H1 (cell line): ENCODE measurements at regions not wholly inside any gene's neighbourhood (a gene's known extent, or its start where the extent isn't known, plus 50 kb on each side); places are given as distances from the start of the nearest gene placed in this dataset.

Source experiments
- CTCF ChIA-PET: fragments of 300-600 bp; sonication (Branson Sonifier 250); formaldehyde crosslinking; loops from one replicate; lab custom pipeline; 2021; ENCODE audit not compliant: partially characterized antibody; lab: Charles Lee
- POLR2A ChIA-PET: fragments of 300-600 bp; sonication (Branson Sonifier 250); formaldehyde crosslinking; loops from one replicate; lab custom pipeline; 2021; ENCODE audit warnings: inconsistent platforms; ENCODE audit not compliant: partially characterized antibody; lab: Charles Lee
- DNase-seq, 2 experiments: peaks; one replicate each; pipeline versions ENCODE4 v3.0.0 to v3.0.0-alpha.2; 2010 to 2022; ENCODE audit warnings: low spot score in 2 of 2, low read depth in 1 of 2, mixed read lengths in 1 of 2
- FAIRE-seq: peaks from 2 replicates; lab custom pipeline; 2011; peaks lifted over from hg19 to GRCh38; lab: Jason Lieb, UNC
- H2AFZ ChIP-seq: 2 replicates; pipeline ENCODE4 v1.8.1; 2012; ENCODE audit warnings: low read length, inconsistent platforms
- H2AK5ac ChIP-seq: 2 replicates; pipeline ENCODE4 v1.6.1; 2013; ENCODE audit warnings: low read depth, low read length
- H2BK120ac ChIP-seq: replicated peaks from 2 replicates; pipeline ENCODE3; 2013; ENCODE audit warnings: low read depth, low read length, inconsistent platforms
- H2BK12ac ChIP-seq: 2 replicates; pipeline ENCODE4 v1.6.1; 2013; ENCODE audit warnings: low read depth, low read length
- H2BK15ac ChIP-seq: 2 replicates; pipeline ENCODE4 v1.6.1; 2013; ENCODE audit warnings: low read length
- H2BK20ac ChIP-seq: 2 replicates; pipeline ENCODE4 v1.6.1; 2013; ENCODE audit warnings: low read length
- H2BK5ac ChIP-seq: 2 replicates; pipeline ENCODE4 v1.6.1; 2013; ENCODE audit warnings: low read depth, low read length
- H3K14ac ChIP-seq: 2 replicates; pipeline ENCODE4 v1.6.1; 2013; ENCODE audit warnings: inconsistent platforms; ENCODE audit not compliant: insufficient read length
- H3K18ac ChIP-seq: 2 replicates; pipeline ENCODE4 v1.6.1; 2013; ENCODE audit warnings: low read length; ENCODE audit errors: extremely low read depth
- H3K23ac ChIP-seq: 2 replicates; pipeline ENCODE4 v1.6.1; 2013; ENCODE audit warnings: inconsistent platforms; ENCODE audit not compliant: insufficient read length
- H3K23me2 ChIP-seq: 2 replicates; pipeline ENCODE4 v1.6.1; 2013; ENCODE audit warnings: low read depth, low read length
- H3K27ac ChIP-seq: 2 replicates; pipeline ENCODE4 v1.6.1; 2011; ENCODE audit warnings: low read depth, low read length, inconsistent platforms
- H3K27me3 ChIP-seq, 4 experiments: replicated peaks in 1 of 4; 1 replicate in 1 of 4; 2 replicates in 3 of 4; pipeline versions ENCODE4 v1.6.1 to v1.8.1; 2011 to 2013; ENCODE audit warnings: low read length in 3 of 4, mild to moderate bottlenecking in 3 of 4, inconsistent platforms in 2 of 4, mixed read lengths in 2 of 4, moderate library complexity in 1 of 4; ENCODE audit not compliant: control insufficient read depth in 3 of 4, insufficient read depth in 3 of 4; ENCODE audit errors: extremely low read depth in 1 of 4
- H3K36me3 ChIP-seq, 4 experiments: 2 replicates each; pipeline versions ENCODE4 v1.6.1 to v1.8.1; 2011 to 2013; ENCODE audit warnings: mild to moderate bottlenecking in 4 of 4, low read length in 3 of 4, moderate library complexity in 2 of 4, control low read depth in 1 of 4, inconsistent platforms in 1 of 4; ENCODE audit not compliant: insufficient read depth in 4 of 4, control insufficient read depth in 2 of 4
- H3K4ac ChIP-seq: replicated peaks from 2 replicates; pipeline ENCODE3; 2013; ENCODE audit warnings: low read length, low read depth, mixed read lengths, inconsistent platforms; ENCODE audit not compliant: insufficient read length
- H3K4me1 ChIP-seq, 4 experiments: replicated peaks in 1 of 4; 1 replicate in 1 of 4; 2 replicates in 3 of 4; pipeline versions ENCODE4 v1.6.1 to v1.8.1; 2011 to 2013; ENCODE audit warnings: low read length in 3 of 4, inconsistent platforms in 2 of 4, mixed read lengths in 1 of 4; ENCODE audit not compliant: insufficient read depth in 4 of 4, control insufficient read depth in 3 of 4
- H3K4me2 ChIP-seq, 2 experiments: 2 replicates each; pipeline versions ENCODE4 v1.6.1 to v1.8.1; 2011 to 2013; ENCODE audit warnings: low read depth in 2 of 2, low read length in 2 of 2, control low read depth in 1 of 2, inconsistent platforms in 1 of 2, mild to moderate bottlenecking in 1 of 2; ENCODE audit not compliant: insufficient read depth in 1 of 2
- H3K4me3 ChIP-seq, 4 experiments: fragments of 200-600, 300-600 bp in 1 of 4; sonication (generic), shearing (Covaris generic), sonication (Bioruptor Twin) in 1 of 4; 2 replicates each; pipeline versions ENCODE4 v1.5.1 to v1.8.1; 2011 to 2016; ENCODE audit warnings: low read length in 4 of 4, low read depth in 3 of 4, control low read depth in 2 of 4, inconsistent platforms in 2 of 4, mild to moderate bottlenecking in 2 of 4, mixed read lengths in 1 of 4, moderate library complexity in 1 of 4; ENCODE audit not compliant: insufficient read depth in 2 of 4; ENCODE audit errors: extremely low read depth in 1 of 4
- H3K56ac ChIP-seq: replicated peaks from 2 replicates; pipeline ENCODE3; 2013; ENCODE audit warnings: low read depth, mild to moderate bottlenecking, mixed read lengths, low read length, inconsistent platforms; ENCODE audit not compliant: insufficient read length
- H3K79me1 ChIP-seq: 2 replicates; pipeline ENCODE4 v1.6.1; 2013; ENCODE audit warnings: low read depth, low read length, control low read depth
- H3K79me2 ChIP-seq, 2 experiments: 2 replicates each; pipeline versions ENCODE4 v1.6.1 to v1.8.1; 2012 to 2013; ENCODE audit warnings: low read length in 2 of 2, mild to moderate bottlenecking in 2 of 2, inconsistent platforms in 1 of 2; ENCODE audit not compliant: insufficient read depth in 2 of 2, control insufficient read depth in 1 of 2
- H3K9ac ChIP-seq, 4 experiments: replicated peaks in 1 of 4; 1 replicate in 1 of 4; 2 replicates in 3 of 4; pipeline versions ENCODE4 v1.6.1 to v1.8.1; 2011 to 2013; ENCODE audit warnings: low read depth in 3 of 4, low read length in 3 of 4, control low read depth in 2 of 4, mild to moderate bottlenecking in 2 of 4, moderate library complexity in 2 of 4, inconsistent platforms in 1 of 4; ENCODE audit errors: extremely low read depth in 1 of 4
- H3K9me3 ChIP-seq, 2 experiments: 2 replicates each; pipeline versions ENCODE4 v1.6.1 to v1.8.1; 2012 to 2013; ENCODE audit warnings: mild to moderate bottlenecking in 2 of 2, moderate library complexity in 2 of 2, control low read depth in 1 of 2, inconsistent platforms in 1 of 2, low read depth in 1 of 2, low read length in 1 of 2, mixed read lengths in 1 of 2; ENCODE audit not compliant: insufficient read depth in 2 of 2
- H4K20me1 ChIP-seq, 2 experiments: replicated peaks in 1 of 2; 2 replicates each; pipeline versions ENCODE3 to v1.8.1; 2011 to 2013; ENCODE audit warnings: inconsistent platforms in 2 of 2, low read length in 2 of 2, mild to moderate bottlenecking in 1 of 2; ENCODE audit not compliant: insufficient read depth in 2 of 2, control insufficient read depth in 1 of 2
- H4K5ac ChIP-seq: 2 replicates; pipeline ENCODE4 v1.6.1; 2013; ENCODE audit warnings: low read length, low read depth, mixed read lengths, inconsistent platforms; ENCODE audit not compliant: insufficient read length
- H4K8ac ChIP-seq: 2 replicates; pipeline ENCODE4 v1.8.0; 2013; ENCODE audit warnings: mild to moderate bottlenecking, moderate library complexity, low read length, inconsistent platforms; ENCODE audit not compliant: insufficient read depth; ENCODE audit errors: extremely low read depth
- H4K91ac ChIP-seq: replicated peaks from 2 replicates; pipeline ENCODE3; 2013; ENCODE audit warnings: low read length, mixed read lengths, inconsistent platforms; ENCODE audit not compliant: insufficient read length
- CREB1 ChIP-seq: IDR thresholded peaks from 2 replicates; pipeline ENCODE4 v1.6.1; 2012; ENCODE audit warnings: inconsistent platforms
- EP300 ChIP-seq, 2 experiments: IDR thresholded peaks; 1 replicate in 1 of 2; 2 replicates in 1 of 2; pipeline ENCODE4 v1.6.1; 2011 to 2012; ENCODE audit warnings: low read depth in 2 of 2, low read length in 2 of 2, mild to moderate bottlenecking in 2 of 2, borderline replicate concordance in 1 of 2, inconsistent platforms in 1 of 2, moderate library complexity in 1 of 2
- FOSL1 ChIP-seq: IDR thresholded peaks from 2 replicates; pipeline ENCODE4 v1.6.1; 2011; ENCODE audit warnings: mild to moderate bottlenecking, low read depth, low read length, moderate library complexity; ENCODE audit not compliant: insufficient read depth
- HDAC6 ChIP-seq: IDR thresholded peaks from one replicate; pipeline ENCODE4 v1.7.1; 2012; ENCODE audit warnings: low read depth, mild to moderate bottlenecking, inconsistent platforms, low read length, moderate library complexity
- MAFK ChIP-seq: IDR thresholded peaks from 2 replicates; pipeline ENCODE4 v1.6.1; 2012; ENCODE audit warnings: low read depth, mild to moderate bottlenecking, improper control_type of control experiment, low read length
- NANOG ChIP-seq: IDR thresholded peaks from 2 replicates; pipeline ENCODE4 v1.6.1; 2011; ENCODE audit warnings: low read length, low read depth, mild to moderate bottlenecking, inconsistent platforms; ENCODE audit not compliant: insufficient read depth, poor library complexity, severe bottlenecking
- PHF8 ChIP-seq: fragments of 200-600 bp; sonication (generic); conservative IDR thresholded peaks from 2 replicates; pipeline ENCODE4 v1.7.1; 2012; ENCODE audit warnings: low read depth, mild to moderate bottlenecking, inconsistent platforms, low read length, moderate library complexity
- RBBP5 ChIP-seq: IDR thresholded peaks from 2 replicates; pipeline ENCODE4 v1.7.1; 2012; ENCODE audit warnings: low read depth, mild to moderate bottlenecking, inconsistent platforms, low read length, moderate library complexity, borderline replicate concordance
- RNF2 ChIP-seq: fragments of 200-900, 300-1000 bp; sonication (generic); IDR thresholded peaks from 2 replicates; pipeline ENCODE4 v1.7.1; 2016; ENCODE audit warnings: borderline replicate concordance, low read depth, mild to moderate bottlenecking, antibody characterized with exemption, low read length; ENCODE audit not compliant: poor library complexity, severe bottlenecking; ENCODE audit errors: missing control alignments
- RXRA ChIP-seq: IDR thresholded peaks from 2 replicates; pipeline ENCODE4 v1.6.1; 2011; ENCODE audit warnings: low read depth, mild to moderate bottlenecking, low read length, moderate library complexity; ENCODE audit not compliant: insufficient read depth
- SP4 ChIP-seq: IDR thresholded peaks from 2 replicates; pipeline ENCODE4 v1.6.1; 2012; ENCODE audit warnings: low read length, inconsistent platforms
- TAF7 ChIP-seq: optimal IDR thresholded peaks from 2 replicates; pipeline ENCODE3; 2011; ENCODE audit warnings: low read depth, mild to moderate bottlenecking, inconsistent platforms, low read length, moderate library complexity, borderline replicate concordance
- TBP ChIP-seq: IDR thresholded peaks from 2 replicates; pipeline ENCODE4 v1.6.1; 2011; ENCODE audit warnings: low read depth, low read length, improper control_type of control experiment
- WGBS, 2 experiments: shearing (Covaris generic) in 1 of 2; methylation state at CpG; one replicate each; pipeline versions ENCODE4 v1.1.6 to v1.1.7; 2013 to 2015; ENCODE audit warnings: low lambda C conversion rate in 2 of 2, mixed read lengths in 2 of 2, inconsistent platforms in 1 of 2, low coverage in 1 of 2, missing lambda C conversion rate in 1 of 2; ENCODE audit not compliant: insufficient replicate concordance in 2 of 2, insufficient coverage in 1 of 2, insufficient read length in 1 of 2; ENCODE audit errors: extremely low coverage in 1 of 2, missing lambda C conversion rate in 1 of 2; 5-methylcytosine and 5-hydroxymethylcytosine counted together

GRCh38 chr22:22721681-22722354 lies 77.4 kb downstream of the GGTLC2 start:
- Histone ChIP-seq H3K23ac (no peak overlapping the region), H2AK5ac (no peak overlapping the region), H4K5ac (no peak overlapping the region), H3K79me1 (no peaks in the 10 kb centered on the region), H3K18ac (no peak overlapping the region), H2AFZ (no peak overlapping the region), H3K27me3 (peaks cover 9 to 40% (median 22%) of the 10 kb centered on the region in 4 experiments; a peak in 5 of 7 replicates), H3K4ac (no peak overlapping the region), H3K9ac (no peak overlapping the region), H2BK5ac (no peak overlapping the region), H3K4me3 (no peak overlapping the region), H3K14ac (no peak overlapping the region), H3K27ac (no peak overlapping the region), H3K4me2 (no peak overlapping the region), H2BK120ac (no peak overlapping the region), H2BK15ac (no peak overlapping the region), H3K36me3 (no peaks in the 10 kb centered on the region), H3K79me2 (no peaks in the 10 kb centered on the region), H3K23me2 (no peaks in the 10 kb centered on the region), H2BK12ac (no peak overlapping the region), H4K8ac (no peak overlapping the region), H4K91ac (no peak overlapping the region), H4K20me1 (peaks cover 0 to 2% of the 10 kb centered on the region in 2 experiments), H3K9me3 (peaks cover 24 to 26% of the 10 kb centered on the region in 2 experiments), H2BK20ac (no peak overlapping the region), H3K4me1 (no peaks in the 10 kb centered on the region), H3K56ac (no peak overlapping the region)
- ChIA-PET POLR2A (no interaction called here), CTCF (no interaction called here)
- 56% methylated on average over 5 of the region's 5 CpGs; no CpG with 5 or more reads in 1 of the 2 experiments for WGBS, 2 experiments
- FAIRE-seq (no peak), DNase-seq (no peak)
- TF ChIP-seq RNF2 (no peak), MAFK (no peak), SP4 (no peak), EP300 (IDR thresholded peaks at IDR 0.05; ENCODE audit: borderline replicate concordance in 1 of 2, low read depth in 2 of 2, low read length in 2 of 2) (no peak), CREB1 (no peak), FOSL1 (no peak), HDAC6 (no peak), NANOG (no peak), RXRA (no peak), RBBP5 (no peak), TBP (no peak), PHF8 (no peak), TAF7 (no peak)
